GM21423 (cell line): ENCODE measurements at regions not wholly inside any gene's neighbourhood (a gene's known extent, or its start where the extent isn't known, plus 50 kb on each side); places are given as distances from the start of the nearest gene placed in this dataset.

Source experiments
- ATAC-seq: cut with Tn5 transposase; IDR thresholded peaks from one replicate; pipeline ENCODE4 v1.9.1; 2021; ENCODE audit warnings: mild to moderate bottlenecking, moderate library complexity; ENCODE audit not compliant: unreplicated experiment

DNA sequence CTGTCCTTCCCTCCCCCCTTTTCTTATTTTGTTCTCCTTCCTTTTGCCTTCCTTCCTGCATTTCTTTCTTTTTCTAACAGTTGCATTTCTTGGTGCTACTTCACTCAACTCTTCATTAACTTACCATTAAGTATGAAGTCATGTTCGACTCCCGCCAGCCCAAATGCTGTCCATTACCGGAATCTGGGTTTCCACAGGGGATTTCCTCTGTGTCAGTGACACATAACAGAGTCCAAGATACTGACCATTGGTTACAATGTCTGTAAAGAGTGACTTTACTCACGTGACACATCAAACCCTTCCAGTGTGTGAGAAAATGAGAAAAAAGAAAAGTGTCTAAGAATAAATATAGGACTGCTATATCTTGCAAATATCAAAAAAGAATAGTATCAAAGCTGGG, 500.0 kb upstream of the FRG1 start:
- ATAC-seq: no peak

DNA sequence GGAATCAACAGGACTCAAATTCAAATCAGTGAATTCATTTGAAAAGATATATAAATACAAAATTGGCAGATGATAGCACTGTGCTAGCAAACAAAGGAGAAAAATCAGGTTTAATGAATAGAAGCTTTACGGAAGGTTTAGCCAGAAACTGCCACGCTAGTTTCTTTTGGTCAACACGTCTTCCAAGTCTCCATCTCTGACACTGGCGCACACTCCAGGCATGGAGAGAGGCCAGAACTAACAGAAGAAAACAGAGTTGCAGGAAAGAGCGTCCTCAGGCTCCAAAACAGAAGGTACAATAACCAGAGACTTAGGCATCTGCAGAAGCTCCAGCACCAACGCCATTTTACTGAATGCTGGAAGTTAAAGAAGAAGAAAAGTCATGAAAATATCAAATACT, 497.3 kb upstream of the FRG1 start:
- no peak for ATAC-seq

DNA sequence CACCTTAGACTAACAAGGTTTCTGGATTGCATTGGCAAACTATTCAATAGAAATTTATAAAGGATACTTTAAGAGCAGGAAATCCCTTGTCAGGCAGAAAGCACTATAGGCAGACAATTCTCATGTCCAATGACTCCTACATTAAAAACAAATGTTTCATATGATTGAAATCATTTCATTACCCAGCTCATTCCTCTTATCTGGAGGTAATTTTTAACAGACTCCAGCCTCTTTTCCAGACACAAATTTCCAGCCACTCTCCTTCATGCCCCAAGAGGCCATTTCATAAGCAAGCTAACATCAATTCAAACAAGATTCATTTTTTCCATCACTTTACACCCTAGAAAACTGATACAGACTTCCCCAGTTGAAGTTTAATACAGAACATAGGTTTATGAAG, 495.1 kb upstream of the FRG1 start:
- no peak for ATAC-seq

DNA sequence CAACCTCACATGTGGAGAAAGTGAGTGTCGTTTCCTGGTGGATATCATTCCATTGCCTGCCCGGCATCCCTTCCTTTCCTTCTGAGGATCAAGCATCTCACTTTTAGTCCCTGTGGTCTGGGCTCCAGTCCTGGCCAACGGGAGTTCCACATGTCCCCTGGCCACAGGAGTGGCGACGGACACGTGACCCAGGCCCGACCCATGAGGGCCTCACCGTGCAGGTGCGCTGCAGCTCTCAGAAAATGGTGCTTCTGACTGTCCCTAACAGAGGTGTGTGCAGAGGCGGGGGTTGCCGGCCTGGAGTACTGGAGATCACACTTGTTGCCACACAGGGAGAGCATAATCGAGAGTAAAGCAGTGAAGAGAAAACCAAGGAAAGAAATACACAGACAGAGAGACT, 476.9 kb upstream of the FRG1 start:
- ATAC-seq: no peak

DNA sequence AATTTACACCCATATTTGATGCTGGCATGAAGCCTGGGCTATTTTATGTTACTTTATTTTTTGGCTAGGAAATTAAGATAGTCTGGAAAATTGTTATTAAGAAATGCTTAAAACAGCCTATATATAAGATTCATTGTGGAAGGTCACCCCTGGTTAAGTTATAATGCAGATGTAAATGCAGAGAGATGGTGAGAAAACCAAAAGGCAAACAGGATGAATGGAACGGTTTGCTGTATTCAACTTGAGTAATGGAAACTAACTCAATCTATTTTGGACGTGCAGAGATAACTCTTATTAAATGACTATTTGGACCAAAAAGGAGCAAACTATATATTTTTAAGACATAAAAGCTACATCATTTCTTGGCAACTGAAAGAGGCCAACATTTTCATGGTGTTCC, 446.3 kb upstream of the FRG1 start:
- no peak for ATAC-seq

DNA sequence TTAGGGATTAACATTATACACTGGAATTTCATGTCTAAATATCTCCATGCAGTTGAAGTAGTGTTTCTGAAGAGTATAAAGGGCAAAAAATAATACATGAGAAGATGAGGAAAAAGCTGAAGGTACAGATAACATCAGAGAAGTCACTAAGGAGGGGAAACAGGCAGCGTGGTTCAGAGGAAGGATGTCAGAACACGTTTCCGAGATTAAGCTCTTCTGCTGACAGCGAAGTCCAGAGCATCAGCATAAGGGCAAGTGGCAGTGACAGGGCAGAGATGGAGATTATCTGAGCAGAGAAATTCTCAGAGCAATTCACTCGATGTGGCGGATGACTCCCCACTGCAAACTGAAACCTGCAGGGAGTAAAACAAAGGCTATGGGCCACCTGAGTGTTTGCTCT, 443.2 kb upstream of the FRG1 start:
- ATAC-seq: no peak

DNA sequence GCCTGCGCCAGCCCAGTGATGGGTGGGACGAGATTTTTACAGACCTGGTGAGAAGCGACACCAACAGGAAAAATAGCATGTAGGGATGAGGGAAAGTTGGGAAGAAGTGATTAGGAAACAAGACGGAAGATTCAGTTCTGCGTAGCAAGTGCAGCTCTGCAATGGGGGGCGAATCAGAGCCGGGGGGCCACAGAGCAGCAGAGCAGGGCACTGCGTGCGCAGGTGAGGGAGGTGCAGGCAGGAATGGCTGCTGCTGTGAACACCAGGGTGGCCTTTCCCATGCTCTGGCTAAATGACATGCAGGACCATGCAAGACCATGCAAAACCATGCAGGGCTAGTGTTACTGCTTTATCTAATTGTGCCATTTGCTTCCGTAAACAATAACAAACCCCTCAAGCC, 442.7 kb upstream of the FRG1 start:
- ATAC-seq: no peak

DNA sequence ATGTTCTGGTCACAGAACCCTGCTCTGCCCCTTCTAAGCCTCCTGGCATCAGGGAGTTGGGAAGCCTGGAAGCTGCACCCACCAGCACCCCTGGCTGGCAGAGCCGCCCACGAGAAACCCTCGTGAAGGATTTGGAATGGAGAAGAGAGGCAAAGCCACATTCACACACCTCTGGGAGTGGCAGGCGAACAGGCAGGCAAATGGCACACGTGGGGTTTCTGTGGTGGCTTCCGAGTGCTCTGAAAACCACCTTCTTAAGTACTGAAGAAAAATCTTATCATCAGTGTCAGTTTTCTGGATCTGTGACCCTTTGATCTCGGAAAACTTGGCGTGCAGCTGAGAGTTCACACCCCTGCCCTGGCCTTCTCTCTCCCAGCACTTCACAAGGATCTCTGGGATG, 442.2 kb upstream of the FRG1 start:
- ATAC-seq: no peak

DNA sequence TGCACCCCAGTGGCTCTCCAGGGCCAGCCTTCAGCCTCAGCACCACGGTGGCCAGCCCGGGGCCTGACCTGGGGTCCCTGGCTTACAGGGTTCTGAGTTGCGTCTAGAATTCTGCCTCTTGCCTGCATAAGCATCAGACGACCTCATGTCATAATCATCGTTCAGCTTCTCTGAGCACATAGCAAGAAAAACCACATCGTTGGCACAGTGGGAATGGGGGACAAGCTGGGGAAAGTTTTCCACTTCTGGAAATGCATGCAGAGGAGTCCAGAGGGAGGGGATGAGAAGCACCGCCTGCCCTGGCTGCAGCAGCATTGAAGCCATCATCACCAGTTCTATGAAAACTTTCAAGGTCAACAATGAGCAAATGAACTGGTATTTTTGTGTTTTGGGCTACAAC, 441.0 kb upstream of the FRG1 start:
- ATAC-seq: no peak

DNA sequence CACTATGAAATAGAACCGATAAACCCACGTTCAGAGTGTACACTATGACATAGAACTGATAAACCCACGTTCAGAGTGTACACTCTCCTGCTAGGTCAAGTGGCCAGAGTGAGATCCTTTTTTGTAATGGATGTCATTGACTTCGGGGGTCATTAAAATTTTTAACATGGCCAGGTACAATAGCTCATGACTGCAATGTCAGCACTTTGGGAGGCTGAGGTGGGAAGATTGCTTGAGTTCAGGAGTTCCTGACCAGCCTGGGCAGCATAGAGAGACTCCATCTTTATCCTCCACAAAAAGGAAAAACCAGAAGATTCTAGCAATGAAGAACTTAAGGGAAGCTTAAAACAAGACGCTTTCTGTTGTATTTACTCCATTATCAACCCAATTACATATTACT, 439.7 kb upstream of the FRG1 start:
- no peak for ATAC-seq

DNA sequence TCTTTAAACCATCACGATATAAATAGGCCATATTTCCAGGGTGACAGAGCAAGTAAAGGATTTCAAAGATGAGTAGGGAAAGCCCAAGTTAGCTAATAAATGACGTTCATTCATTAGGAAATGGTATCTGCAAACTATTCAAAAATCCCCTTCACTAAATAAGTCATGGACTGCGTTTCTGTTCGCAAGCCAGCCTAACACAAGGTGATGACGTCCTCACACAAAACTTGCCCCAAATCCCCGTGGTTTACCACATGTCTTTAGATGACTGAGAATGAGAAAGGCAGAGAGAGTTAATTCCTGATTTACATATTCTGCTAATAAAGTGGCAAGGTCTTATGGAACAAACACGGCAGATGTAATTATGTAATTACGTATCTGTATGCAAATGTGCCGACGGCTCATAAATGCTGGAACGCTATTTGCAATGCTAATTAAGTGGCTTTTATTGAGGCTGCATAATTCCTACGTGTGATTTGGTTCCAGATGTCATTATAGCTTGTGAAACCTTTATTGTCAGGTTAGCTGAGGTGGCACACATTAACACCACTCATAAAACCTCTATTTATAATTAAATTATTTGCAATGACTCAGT, 437.7 kb upstream of the FRG1 start:
- ATAC-seq: peak; percentile 70

DNA sequence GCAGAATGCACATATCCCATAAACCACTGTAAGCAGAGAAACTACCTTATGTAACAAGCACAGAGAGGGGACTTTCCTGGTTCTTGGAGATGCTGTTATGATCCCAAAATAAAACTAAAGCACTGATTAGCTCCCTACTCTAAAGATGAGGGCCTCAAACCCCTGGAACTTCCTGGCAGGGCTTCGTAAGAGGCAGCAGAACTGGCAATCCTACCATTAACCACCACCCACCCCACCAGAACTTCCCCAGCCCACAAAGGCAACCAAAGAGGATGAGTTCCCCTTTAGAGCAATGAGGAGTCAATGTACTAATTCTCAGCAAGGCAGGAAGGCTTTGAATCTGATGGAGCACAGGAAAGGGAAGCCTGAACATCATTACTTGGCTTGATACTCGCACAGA, 436.5 kb upstream of the FRG1 start:
- ATAC-seq: no peak

DNA sequence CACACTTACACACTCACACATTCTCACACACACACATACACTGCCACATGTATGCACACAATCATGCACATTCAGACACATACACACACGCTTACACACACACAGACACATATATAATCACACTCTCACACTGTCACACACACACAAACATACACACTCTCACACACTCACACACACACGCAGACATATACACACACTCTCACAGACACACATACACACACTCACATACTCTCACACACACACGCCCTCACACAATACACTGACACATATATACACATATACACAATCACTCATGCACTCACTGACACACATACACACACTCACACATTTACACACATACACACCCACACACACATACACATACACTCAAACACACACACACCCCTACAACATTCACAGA, 435.3 kb upstream of the FRG1 start:
- ATAC-seq: no peak

DNA sequence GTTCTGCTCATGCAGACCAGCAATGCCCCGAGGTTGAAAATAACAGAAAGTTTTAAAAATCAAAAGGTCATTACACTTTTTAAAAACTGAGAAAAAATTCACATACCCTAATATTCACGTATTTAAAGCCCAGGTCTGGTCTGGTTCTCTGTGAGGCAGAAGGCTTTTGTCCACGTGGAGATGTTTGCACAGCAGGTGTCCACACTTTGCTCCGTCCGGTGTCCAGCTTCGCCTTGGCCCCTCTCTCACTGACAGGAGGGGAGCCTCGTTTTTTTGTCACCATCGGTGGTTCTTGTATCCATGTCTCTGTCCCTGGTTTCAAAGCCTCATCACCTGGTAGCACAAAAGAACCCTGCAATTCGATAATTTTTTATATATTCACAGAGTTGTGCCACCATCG, 434.6 kb upstream of the FRG1 start:
- no peak for ATAC-seq

DNA sequence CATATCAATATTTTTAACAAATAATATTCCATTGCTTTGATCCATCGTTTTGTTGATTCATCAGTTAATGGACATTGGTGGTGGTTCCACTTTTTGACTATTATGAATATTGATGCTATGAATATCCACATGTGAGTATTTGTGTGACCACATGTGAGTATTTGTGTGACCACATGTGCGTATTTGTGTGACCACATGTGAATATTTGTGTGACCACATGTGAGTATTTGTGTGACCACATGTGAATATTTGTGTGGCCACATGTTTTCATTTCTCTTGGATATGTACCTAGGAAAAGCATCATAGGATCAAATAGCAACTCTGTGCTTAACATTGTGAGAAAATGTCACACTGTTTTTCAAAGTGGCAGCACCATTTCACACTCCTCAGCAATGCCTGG, 433.6 kb upstream of the FRG1 start:
- ATAC-seq: no peak

DNA sequence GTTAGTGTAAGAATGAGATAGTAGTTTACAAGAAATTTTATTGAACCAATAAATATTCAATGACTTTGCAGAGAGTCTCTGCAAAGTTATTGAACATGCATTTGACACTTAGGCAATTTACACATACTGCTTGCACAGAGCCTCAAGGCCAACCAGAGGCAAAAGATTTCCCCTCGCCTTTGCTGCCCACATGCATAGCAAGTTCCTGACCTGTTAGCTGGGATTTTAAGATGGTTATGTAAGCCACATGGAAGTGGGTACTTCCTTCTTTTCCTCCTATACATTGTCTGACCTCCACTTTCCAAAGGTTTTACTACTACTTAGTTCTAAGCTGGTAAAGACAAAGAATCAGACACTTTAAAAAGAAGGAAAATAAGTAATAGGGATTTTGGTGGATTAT, 430.1 kb upstream of the FRG1 start:
- no peak for ATAC-seq

DNA sequence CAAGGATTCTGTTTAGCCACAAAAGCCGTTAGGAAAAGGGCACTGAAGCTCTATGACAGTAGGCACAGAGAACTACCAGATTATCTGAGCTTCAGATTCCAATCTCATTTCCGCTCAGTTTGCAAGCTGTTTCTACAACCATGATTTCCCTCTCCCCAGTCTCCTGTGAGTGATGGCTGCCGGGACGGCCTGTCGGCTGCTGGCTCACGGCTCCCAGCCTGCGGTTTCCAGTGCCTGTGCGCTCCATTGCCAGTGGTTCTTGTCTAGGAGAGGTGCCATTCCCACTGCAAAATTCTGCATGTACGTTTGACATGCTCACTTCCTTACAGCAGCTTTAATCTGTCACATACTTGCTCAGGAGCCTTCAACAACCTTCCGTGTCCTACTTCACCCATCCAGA, 429.1 kb upstream of the FRG1 start:
- no peak for ATAC-seq

DNA sequence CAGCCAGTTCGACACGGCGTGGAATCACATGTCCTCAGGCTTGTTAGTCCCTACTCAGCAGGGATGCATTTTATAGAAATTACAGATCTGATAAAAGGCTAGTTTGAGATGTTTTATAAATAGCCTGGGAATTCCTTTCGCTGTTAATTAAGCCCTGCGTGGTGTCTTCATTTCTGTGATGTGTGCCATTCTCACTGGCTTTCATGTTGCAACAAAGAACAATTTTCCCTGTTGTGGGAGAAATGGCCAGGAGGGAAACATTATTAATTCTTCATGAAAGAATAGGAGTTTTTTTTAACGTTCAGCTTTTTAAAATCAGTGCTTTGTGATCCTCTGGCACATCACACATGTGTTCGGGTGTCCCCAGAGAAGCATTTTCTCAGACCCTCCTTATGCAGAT, 427.3 kb upstream of the FRG1 start:
- ATAC-seq: no peak

DNA sequence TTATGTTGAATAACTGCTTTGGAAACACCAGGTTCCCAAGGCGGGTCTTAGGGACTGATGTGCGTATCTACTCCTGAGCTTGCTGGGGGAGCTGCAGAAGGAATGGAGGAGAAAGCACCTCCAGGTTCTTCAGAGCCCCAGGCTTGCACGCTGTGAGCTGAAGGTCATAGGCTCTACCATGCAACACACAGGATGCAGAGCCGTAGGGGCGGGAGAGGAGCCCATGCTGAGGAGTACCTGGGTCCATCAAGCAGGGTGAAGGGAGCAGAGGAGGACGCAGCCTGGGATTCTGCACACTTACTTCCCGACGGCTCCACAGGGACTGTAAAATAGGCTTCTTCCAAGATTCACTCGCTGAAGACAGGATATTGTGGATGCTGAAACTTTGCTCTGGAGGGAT, 426.5 kb upstream of the FRG1 start:
- no peak for ATAC-seq

DNA sequence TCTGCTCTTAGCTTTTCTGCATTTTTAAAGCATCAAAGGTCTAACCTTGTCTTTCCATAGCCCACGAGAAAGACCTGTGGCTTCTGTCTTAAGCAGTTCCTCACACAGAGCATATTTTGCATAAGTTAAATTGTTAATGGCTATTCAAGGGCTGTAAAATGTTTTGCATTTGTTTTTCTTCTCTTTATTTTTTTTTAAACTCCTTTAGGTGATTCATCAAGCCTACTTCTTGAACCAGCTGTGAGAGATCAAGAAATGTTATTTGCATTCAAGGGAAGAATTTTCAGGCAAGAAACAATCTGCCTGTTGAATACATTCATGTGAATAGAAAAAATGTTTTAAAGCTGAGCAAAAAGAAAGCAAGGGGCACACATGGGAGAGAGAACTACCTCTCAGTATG, 423.8 kb upstream of the FRG1 start:
- ATAC-seq: no peak

DNA sequence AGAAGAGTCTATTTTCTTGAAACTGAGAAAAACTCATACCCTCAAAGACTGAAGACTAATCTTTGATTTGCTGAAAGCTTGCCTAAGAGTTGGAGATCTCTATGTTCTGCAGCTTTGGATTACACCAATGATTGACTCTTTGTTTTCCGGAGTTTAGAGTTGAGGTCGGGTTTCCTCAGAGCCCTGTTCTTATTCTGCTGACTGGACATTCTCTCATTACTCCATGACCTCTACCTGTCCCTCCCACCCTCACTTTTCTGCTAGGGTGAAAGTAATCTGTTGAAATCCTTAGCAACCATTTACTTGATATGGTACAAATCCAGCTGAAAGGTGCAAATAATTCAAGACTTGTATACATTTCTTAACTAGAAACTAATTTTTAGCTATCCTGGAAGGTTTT, 421.5 kb upstream of the FRG1 start:
- no peak for ATAC-seq

DNA sequence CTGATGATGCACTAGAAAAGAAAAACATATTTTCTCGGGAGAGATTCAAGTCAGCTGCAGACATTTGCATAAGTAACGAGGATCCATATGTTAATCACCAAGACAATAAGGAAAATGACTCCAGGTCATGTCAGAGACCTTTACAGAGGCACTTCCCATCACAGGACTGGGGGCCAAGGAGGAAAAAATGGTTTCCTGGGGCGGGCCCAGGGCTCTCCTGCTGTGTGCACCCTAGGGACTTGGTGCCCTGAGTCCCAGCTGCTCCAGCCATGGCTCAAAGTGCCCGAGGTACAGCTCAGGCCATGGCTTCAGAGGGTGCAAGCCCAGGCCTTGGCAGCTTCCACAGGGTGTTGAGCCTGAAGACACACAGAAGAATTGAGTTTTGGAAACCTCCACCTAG, 415.4 kb upstream of the FRG1 start:
- ATAC-seq: no peak

DNA sequence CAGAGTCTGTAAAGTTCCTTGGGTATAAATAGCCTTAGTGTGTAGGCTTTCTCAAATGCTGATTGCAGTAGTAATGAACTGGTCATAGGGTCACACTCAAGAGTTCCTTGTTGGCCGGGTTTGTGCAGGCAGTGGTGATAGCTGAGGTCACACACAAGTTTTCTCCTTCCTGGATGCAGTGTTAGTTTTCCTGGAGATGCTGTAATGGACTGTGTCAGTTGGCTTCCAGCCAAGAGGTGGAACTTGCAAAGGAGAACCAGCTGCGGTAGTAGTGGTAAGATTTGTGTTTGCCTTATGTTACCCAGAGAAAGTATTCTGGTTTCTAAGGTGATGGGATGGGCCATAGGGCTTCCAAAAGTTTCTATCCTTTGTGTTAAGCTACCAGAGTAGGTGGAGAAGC, 409.8 kb upstream of the FRG1 start:
- ATAC-seq: no peak

DNA sequence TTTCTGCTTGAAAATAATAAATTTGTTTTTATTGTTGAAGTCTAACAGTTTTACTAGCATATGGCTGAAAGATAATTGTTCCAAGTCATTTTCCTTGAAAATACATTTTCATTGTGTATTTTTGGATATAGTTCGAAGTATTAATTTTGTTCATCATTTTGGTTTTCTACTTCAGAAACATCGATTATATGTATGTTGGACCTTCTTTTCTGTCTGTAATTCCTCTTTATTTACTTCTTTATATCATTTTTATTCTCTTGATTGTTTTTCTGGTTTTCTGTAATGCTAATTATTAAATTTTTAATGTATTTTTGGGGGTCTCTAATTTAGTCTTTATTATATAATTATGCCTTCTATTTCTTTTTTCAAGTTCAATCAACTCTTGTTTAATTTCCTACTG, 407.1 kb upstream of the FRG1 start:
- ATAC-seq: no peak
